Panc1 (cell line): ENCODE measurements at regions not wholly inside any gene's neighbourhood (a gene's known extent, or its start where the extent isn't known, plus 50 kb on each side); places are given as distances from the start of the nearest gene placed in this dataset.

Source experiments
- ATAC-seq: fragments of 200-7000 bp; cut with Tn5 transposase; 2 replicates; pipeline ENCODE4 v1.9.1; 2020; ENCODE audit warnings: mild to moderate bottlenecking, moderate library complexity
- BruUV-seq: library from RNA; stranded (reverse); fragments of 400-500 nt; replicated peaks from 2 replicates; lab custom pipeline; 2021; lab: Mats Ljungman, UMichigan
- CTCF ChIA-PET: fragments of 300-600 bp; sonication (Branson Sonifier 250); formaldehyde crosslinking; loops from one replicate; lab custom pipeline; 2022; ENCODE audit warnings: antibody characterized with exemption; lab: Charles Lee
- POLR2A ChIA-PET: fragments of 300-600 bp; sonication (Branson Sonifier 250); formaldehyde crosslinking; loops from one replicate; lab custom pipeline; 2022; ENCODE audit warnings: antibody characterized with exemption; lab: Charles Lee
- DNase-seq: peaks from one replicate; pipeline ENCODE4 v3.0.0-alpha.2; 2010; ENCODE audit warnings: low read depth, low spot score
- H3K27ac ChIP-seq: 2 replicates; pipeline ENCODE4 v1.5.1; 2011; ENCODE audit warnings: mild to moderate bottlenecking, low read length, inconsistent platforms
- H3K27me3 ChIP-seq: fragments of 200-500 bp; sonication (Bioruptor generic); 2 replicates; pipeline ENCODE4 v1.6.0; 2014; ENCODE audit warnings: low read length, inconsistent platforms; ENCODE audit not compliant: control insufficient read depth, insufficient read depth
- H3K36me3 ChIP-seq: fragments of 200-500 bp; sonication (Bioruptor generic); 2 replicates; pipeline ENCODE4 v1.5.1; 2014; ENCODE audit warnings: inconsistent platforms, mild to moderate bottlenecking, low read length, moderate library complexity; ENCODE audit not compliant: control insufficient read depth, insufficient read depth
- H3K4me1 ChIP-seq: 2 replicates; pipeline ENCODE4 v1.5.1; 2011; ENCODE audit warnings: inconsistent platforms, mild to moderate bottlenecking, low read length, moderate library complexity; ENCODE audit not compliant: control insufficient read depth, insufficient read depth
- H3K4me3 ChIP-seq, 2 experiments: 2 replicates each; pipeline ENCODE4 v1.5.1; 2011 to 2012; ENCODE audit warnings: low read depth in 2 of 2, low read length in 2 of 2, mild to moderate bottlenecking in 2 of 2, inconsistent platforms in 1 of 2, moderate library complexity in 1 of 2
- H3K9me3 ChIP-seq: fragments of 200-500 bp; sonication (Bioruptor generic); 2 replicates; pipeline ENCODE4 v1.5.1; 2014; ENCODE audit warnings: low read depth, mild to moderate bottlenecking, inconsistent platforms, low read length, moderate library complexity; ENCODE audit not compliant: control insufficient read depth, insufficient read depth
- CTCF ChIP-seq: fragments of 450-650 bp; IDR thresholded peaks from 2 replicates; pipeline ENCODE4 v1.5.1; 2017; ENCODE audit warnings: mild to moderate bottlenecking
- POLR2AphosphoS5 ChIP-seq: IDR thresholded peaks from 2 replicates; pipeline ENCODE4 v1.6.1; 2012; ENCODE audit warnings: mild to moderate bottlenecking, low read depth, low read length, moderate library complexity
- REST ChIP-seq, 2 experiments: IDR thresholded peaks; 2 replicates each; pipeline ENCODE4 v1.6.1; 2011 to 2012; ENCODE audit warnings: low read depth in 2 of 2, control low read depth in 1 of 2, low read length in 1 of 2, mild to moderate bottlenecking in 1 of 2, moderate library complexity in 1 of 2; ENCODE audit not compliant: insufficient read depth in 1 of 2
- SIN3A ChIP-seq: IDR thresholded peaks from 2 replicates; pipeline ENCODE4 v1.6.1; 2012; ENCODE audit warnings: low read depth, mild to moderate bottlenecking, low read length, moderate library complexity, borderline replicate concordance; ENCODE audit not compliant: insufficient read depth
- TCF7L2 ChIP-seq: IDR thresholded peaks from 2 replicates; pipeline ENCODE4 v1.6.1; 2011; ENCODE audit warnings: mild to moderate bottlenecking, low read depth, low read length, inconsistent platforms
- in situ Hi-C: cut with HindIII; loops from 2 replicates; pipeline ENCODE4 v1.10.0; 2016; ENCODE audit warnings: low sequenced_read_pairs, low pct_unique_long_range_greater_than_20kb
- intact Hi-C: fragments of 100-400 bp; cut with micrococcal nuclease; formaldehyde crosslinking; loops from one replicate; pipeline ENCODE4 v1.10.0; 2022; ENCODE audit not compliant: unreplicated experiment

DNA sequence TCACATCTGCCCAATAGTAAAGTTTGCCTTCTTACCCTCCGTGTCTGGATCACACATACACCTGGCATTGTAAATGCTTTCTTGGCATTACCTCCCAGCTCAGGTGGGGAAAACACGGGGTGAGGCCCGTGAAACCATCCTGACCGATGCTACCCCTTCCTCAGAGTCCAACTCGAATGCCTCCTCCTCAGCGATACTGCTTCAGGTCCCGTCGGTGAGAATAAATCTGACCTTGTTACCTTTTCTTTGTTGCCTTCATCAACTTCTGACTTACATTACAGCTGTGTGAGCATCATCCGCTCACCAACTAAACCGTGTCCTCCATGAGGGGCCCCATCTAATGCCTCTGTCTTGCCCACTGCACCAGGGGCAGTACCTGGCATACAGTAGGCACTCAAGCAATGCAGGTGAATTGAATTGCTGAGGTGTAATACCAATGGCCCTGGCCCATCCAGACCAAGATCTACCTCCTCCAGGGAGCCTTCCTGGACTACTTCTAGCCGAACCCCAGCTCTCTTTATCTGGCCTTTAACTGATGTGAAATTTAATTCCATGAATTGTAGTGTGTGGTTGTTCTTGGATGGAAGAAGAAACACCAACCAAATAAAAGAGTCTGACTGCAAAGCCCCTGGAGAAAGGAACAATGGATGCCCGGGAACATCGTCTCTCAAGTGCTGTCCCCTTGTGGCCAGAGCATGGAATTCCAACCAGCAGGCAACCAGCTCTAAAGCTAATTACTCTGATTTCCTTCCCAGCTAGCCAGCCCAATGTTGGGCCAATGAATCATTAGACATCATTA lies 141.5 kb downstream of the ANKRD60 start:
- Histone ChIP-seq H3K4me1 (no peaks in the 10 kb centered on the region), H3K9me3 (no peaks in the 10 kb centered on the region), H3K4me3 (no peak overlapping the region), H3K27ac (no peak overlapping the region), H3K27me3 (no peaks in the 10 kb centered on the region), H3K36me3 (no peaks in the 10 kb centered on the region)
- ATAC-seq (no peak), DNase-seq (peak; percentile 38)
- BruUV-seq = no TSS peak
- intact Hi-C loops = no loop called here
- CTCF ChIA-PET = interaction anchor here (1.2 kb wide), 1 partner anchor 46 kb away, joined by 4 read pairs; no protein-coding TSS in a partner anchor
- TF ChIP-seq SIN3A = no peak
- TF ChIP-seq CTCF = peak; percentile 90
- in situ Hi-C loops = no loop called here
- POLR2A ChIA-PET = no interaction called here

- Histone ChIP-seq H3K36me3 (no peaks in the 10 kb centered on the region), H3K4me1 (no peaks in the 10 kb centered on the region), H3K4me3 (no peak overlapping the region), H3K9me3 (no peaks in the 10 kb centered on the region), H3K27me3 (no peaks in the 10 kb centered on the region), H3K27ac (no peak overlapping the region)
- no peak for TF ChIP-seq SIN3A
- no peak for TF ChIP-seq CTCF
- no peak for TF ChIP-seq POLR2AphosphoS5
- TF ChIP-seq REST (IDR thresholded peaks at IDR 0.05; ENCODE audit: insufficient read depth in 1 of 2, low read depth in 2 of 2, low read length in 1 of 2) = no peak
- TF ChIP-seq TCF7L2 = no peak
- POLR2A ChIA-PET = no interaction called here
- ATAC-seq (no peak), DNase-seq (no peak)
- BruUV-seq = no TSS peak
- in situ Hi-C loops = no loop called here
- CTCF ChIA-PET = no interaction called here
- intact Hi-C loops = no loop called here
Observed at GRCh38 chr20:58084966-58085365, 143.5 kb downstream of the ANKRD60 start.
